GM18870 (cell line): ENCODE measurements at regions not wholly inside any gene's neighbourhood (a gene's known extent, or its start where the extent isn't known, plus 50 kb on each side); places are given as distances from the start of the nearest gene placed in this dataset.

Experiments
- ATAC-seq: cut with Tn5 transposase; IDR thresholded peaks from one replicate; pipeline ENCODE4 v1.9.1; 2021; ENCODE audit warnings: moderate library complexity; ENCODE audit not compliant: unreplicated experiment

DNA sequence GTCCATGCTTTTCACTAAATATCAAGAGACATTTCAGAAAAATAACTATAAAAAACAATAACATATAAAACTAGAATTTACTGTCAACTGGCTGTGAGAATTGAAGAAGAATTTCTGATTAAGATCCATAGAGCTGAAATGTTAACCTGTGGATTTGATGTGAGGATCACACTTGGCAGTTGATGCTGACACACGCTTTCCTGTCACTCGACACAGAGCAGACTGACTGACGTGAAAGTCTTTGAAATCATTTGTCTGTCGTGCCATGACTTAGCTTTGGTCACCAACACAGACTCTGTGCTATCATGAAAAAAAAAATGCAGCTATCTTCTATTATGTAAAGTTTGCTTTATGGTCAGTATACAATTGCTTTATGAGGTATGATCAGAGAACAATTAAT, 706.0 kb upstream of the ZP4 start:
- ATAC-seq = no peak

DNA sequence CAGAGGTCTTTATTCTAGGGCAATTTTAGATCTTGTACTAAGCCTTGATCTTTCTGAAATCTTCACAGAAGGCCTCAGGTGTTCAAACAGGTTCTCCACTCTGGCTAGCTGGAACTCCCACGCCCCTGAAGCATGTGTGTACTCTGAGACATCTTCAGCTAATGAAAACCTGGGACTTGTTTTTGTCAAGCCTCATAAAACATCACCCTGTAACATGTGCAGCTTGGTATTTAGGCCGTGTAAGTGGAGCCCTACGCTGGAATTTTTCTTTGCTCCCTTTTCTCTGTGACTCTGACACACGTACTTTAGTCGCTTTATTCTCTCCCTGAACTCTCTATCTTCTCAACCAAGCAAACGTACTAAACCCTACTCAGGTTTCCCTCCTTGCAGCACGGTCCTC, 701.9 kb upstream of the ZP4 start:
- ATAC-seq = no peak

DNA sequence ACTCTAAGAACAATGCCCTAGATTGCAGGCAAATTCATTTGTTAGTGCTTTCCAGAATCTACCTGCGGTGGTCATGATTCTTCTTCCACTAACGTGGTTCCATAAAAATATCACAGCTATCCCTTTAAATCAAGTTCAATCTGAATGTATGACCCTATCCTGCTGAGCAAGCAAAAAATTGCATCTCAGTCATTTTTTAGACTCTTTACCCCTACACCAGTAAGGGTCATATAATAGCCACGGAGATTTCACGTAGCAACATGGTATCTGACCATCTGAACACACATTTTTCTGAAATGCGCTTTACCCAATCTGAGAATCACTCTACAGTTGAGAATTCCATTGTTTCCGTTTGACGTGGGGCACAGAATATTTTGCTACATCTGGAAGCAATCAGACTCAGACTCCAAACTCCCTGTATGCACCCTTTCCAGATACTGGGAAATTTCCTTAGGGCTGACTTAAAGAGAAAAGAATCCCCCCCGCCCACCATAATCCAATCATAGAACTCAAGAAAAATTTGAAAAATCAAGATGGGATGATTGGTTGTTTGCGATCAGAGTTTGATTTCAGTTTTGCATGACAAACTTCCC, 699.2 kb upstream of the ZP4 start:
- no peak for ATAC-seq

DNA sequence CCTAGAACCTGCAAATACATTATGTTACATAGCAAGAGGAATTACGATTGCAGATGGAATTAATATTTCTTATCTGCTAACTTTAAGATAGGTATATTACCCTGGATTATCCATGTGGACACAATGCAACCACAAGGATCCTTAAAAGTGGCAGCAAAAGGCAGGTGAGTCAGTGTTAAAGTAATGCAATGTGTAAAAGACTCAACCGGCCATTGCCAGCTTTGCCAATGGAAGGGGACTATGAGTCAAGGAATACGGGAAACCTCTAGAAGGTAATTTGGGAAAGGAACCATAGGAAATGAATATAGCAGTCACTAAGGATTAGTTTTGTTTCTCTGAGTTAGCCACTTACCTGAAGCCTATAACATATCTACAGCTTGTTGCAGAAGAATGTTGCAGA, 692.1 kb upstream of the ZP4 start:
- ATAC-seq = no peak

DNA sequence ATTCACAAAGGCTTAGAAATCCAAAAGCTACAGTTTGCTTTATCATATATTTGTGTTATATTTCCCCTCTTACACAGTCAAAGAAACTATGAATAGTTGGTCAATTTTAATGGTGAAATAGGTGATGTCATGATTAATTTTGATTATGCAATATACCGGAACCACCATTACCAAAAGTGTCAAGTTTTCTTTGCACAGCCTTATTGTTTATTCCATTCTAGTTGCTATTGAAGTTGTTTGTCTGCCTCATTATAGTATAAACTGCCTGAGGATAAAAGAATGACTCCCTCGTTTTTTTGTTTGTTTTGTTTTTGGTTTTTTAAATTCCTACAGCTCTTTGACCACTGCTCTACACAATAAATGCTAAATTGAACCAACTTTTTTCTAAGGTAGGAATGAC, 690.6 kb upstream of the ZP4 start:
- no peak for ATAC-seq

DNA sequence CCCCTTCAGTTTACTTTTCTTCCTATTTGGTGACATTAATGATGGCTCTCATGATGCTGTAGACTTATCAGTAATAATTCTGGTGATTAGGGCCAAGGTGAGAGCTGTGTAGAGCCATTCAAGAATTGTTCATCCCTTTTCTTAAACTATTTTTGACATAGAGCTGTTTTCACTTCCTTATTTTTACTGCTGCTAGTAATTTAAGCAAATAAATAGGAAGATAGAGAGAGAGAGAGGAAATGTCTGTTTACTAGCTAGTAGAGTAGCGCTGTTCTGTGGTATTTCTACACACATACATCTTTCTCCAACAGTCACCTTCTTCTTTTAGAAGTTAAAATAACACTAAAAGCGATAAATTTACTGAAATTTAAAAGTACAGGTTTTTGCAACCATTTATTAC, 678.0 kb upstream of the ZP4 start:
- no peak for ATAC-seq

DNA sequence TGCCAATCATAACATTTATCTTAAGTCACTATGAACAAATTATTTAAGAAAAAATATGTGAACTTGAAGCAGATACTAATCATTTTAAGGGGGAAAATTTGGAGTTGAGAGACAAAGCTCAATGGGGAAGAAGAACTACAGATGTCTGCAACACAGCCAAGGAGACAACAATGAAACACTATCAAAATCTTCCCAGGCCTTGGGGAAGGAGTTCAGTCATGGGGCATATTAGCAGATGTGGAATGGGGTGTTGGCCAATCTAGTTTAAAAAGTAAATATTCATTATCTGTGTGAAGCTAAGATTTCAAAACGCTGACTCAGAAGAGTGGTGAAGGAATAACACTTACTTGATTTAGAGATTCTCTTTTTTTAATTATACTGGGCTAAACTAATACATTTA, 671.6 kb upstream of the ZP4 start:
- ATAC-seq = no peak

DNA sequence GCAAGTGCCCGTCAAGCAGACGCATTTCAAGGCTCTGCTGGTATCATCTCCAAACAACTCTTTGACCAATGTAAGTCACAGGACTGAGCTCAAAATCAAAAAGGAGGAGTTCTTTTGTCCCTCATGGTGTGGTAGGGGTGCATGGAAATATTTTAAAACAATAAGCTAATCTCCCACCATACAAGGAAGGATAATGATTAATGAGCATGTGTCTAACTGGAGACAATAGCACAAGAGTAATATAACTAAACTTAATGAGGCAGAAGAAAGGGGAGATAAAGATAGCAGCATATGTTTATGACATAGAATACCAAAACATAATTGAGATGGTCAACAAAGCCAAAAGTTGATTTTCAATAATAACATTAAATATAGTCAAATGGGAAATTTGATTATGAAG, 668.0 kb upstream of the ZP4 start:
- ATAC-seq = no peak

DNA sequence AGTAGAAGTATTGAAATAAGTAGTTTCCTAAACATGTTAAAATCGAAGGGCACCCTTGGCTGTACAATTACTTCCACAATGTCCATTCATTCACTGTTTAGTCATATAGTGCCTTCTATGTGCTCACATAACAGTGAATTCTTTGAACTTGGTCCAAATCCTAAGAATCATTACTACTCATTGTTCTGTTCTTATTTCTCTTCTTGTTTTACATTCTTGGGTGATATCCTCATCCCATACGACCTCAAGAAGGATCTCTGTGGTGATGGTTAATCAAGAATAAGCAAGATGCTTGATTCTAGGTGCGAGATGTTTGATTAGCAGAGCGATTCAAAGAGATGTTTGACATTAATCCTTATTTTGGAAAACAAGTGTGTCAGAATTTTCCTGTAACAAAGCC, 667.4 kb upstream of the ZP4 start:
- ATAC-seq = no peak

DNA sequence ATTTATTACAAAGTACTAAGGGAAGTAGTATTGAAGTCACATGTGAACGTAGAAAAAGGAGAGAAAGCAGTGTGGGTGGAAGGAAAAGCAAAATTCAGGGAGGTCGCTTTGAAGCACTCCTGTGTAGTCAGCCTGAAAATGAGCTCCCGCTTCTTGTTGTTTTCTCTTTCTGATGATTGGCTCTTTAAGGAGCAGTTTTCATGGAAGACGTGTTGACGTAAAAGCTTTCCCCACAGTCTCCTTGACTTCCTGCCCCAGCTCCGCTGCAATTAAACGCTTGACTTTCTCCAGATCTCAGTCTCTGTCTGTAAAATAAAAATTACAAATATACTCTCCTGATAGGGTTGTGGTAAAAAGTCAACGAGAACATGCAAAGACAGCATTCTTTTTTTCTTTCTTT, 661.5 kb upstream of the ZP4 start:
- ATAC-seq = no peak

DNA sequence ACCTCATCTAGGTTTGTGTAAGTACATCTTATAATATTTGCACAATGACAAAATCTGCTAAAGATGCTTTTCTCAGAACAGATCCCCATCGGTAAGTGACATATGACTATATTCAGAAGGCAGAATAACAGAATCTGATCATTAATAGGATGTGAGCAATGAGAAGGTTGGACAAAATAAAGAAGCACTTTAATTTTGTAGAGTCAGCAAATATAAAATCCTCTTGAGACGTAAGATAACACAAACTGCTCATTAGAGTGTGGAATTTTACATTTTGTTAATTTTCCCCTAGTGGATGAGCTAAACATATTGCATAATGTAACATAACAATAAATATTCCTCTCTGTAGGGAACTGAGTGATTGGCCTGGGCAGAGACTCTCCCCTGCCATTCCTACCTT, 658.4 kb upstream of the ZP4 start:
- no peak for ATAC-seq

DNA sequence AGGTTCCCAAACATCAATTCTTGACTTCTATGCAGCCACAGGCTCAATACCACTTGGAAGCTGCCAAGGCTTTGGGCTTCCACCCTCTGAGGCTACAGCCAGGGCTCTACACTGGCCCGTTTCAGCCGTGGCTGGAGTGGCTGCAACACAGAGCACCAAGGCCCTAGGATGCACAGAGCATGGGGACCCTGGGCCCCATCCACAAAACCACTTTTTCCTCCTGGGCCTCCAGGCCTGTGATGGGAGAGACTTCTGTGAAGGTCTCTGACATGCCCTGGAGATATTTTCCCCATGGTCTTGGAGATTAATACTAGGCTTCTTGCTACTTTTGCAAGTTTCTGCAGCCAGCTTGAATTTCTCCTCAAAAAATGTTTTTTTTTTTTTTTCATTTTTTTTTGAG, 655.4 kb upstream of the ZP4 start:
- no peak for ATAC-seq

DNA sequence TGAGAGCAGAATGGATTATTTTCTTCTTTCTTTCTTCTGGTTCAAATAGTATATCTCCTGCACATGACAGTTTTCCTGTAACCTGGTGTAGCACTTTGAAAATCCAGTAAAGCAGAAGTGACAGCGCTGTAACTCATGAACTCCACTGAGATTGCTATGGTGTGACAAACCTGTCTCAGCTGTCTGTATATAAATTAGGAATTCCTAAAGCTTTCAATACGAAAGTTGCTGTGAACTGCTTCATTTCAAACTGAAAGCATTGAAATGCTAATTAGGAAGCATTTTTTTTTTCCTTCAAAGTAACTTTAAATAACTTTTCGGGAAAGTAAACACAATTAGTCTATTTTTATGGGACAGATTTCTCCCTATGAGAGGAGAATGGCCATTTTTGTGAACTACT, 646.9 kb upstream of the ZP4 start:
- no peak for ATAC-seq

DNA sequence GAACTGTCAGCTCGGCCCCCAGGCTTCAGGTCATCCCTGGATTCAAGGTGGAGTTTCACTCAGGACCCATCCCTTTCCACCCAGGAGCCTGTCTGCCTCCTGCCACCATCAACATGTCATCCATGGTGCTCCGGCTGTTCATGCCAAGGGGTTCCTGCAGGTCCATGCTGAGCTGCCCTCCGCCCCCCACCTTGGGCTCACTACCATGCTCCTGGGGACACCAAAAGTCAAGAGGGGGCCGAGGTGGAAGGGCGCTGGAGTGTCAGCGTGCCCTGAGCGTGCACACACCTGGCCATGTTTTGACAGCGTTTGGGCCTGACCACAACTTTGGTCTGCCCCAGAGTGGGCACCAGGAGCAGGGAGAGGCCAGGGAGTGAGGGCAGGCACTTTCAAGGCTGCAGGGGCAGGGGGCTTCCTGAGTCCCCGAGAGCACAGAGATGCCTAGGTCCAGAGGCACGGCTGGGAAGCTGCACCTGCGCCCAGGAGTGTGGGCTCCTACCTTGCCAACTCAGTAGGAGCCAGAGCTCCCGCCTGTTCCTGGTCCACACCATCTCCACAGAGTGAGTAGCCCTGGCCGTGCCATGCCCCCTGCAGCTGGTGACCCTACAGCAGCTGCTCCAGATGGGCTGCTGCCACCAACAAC, 639.6 kb upstream of the ZP4 start:
- ATAC-seq = no peak

DNA sequence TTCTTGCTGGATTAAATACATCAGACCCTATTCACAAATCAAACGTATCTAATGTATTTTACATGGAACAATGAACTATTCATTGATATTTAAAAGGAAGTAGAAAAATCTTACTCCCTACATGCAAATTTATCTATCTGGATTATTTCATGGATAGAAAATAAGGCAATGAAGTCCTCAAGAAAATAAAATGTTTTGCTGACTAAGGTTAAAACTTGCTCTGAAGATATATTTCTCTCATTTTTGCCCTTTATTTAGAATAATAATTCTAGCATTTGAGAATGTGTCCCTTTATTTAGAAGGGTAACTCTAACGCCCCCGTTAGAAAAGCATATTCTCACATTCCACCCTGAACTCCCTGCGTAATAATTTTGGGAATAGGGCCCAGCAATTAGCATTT, 627.0 kb upstream of the ZP4 start:
- ATAC-seq = no peak

DNA sequence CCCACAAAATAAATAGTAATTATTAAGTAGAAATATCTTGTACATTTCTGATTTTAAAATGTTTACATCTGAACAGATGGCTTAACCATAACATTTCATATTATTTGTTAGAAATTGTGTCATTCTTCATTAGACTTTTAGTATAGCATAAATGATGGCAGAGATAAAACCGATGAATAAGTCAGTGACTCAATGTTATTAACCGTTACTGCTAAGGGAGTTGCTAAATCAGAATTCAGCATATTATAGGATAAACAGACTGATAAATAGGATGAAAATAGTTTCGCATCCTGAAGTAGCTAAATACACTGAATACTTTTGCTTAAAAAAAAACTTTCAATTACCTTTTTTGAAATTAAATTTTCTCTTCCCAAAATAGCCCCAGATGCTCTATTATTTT, 610.6 kb upstream of the ZP4 start:
- ATAC-seq = no peak

DNA sequence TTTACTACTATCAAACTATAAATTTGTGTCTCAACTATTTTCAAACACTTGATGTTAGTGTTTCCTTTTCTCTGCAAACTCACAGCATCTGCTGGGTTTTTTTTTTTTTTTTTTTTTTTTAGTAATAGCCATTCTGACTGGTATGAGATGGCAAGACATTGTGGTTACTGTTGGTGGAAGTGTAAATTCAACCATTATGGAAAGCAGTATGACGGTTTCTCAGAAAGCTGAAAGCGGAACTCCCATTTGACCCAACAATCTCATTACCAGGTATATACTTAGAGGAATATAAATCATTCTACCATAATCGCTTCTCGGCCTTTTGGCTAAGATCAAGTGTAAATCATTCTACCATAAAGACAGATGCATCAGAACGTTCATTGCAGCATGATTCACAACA, 608.3 kb upstream of the ZP4 start:
- ATAC-seq = no peak

DNA sequence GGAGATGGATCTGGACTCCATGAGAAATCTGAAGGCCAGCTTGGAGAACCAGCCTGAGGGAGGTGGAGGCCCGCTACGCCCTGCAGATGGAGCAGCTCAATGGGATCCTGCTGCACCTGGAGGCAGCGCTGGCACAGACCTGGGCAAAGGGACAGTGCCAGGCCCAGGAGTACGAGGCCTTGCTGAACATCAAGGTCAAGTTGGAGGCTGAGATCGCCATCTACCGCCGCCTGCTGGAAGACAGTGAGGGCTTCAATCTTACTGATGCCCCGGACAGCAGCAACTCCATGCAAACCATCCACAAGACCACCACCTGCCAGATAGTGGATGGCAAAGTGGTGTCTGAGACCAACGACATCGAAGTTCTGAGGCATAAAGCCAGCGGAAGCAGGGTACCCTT, 601.5 kb upstream of the ZP4 start:
- ATAC-seq = no peak

DNA sequence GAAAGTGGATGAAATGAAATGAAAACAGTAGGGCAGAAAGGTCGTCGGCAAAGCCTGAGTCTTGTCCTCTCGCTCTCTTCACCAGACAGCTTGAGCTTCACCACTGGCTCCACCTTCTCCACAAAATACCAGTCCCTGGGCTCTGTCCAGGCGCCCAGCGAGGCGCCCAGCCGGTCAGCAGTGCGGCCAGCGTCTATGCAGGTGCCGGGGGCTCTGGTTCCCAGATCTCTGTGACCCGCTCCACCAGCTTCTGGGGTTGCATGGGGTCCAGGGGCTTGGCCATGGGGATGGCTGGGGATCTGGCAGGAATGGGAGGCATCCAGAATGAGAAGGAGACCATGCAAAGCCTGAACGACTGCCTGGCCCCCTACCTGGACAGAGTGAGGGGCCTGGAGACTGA, 600.5 kb upstream of the ZP4 start:
- ATAC-seq = no peak

DNA sequence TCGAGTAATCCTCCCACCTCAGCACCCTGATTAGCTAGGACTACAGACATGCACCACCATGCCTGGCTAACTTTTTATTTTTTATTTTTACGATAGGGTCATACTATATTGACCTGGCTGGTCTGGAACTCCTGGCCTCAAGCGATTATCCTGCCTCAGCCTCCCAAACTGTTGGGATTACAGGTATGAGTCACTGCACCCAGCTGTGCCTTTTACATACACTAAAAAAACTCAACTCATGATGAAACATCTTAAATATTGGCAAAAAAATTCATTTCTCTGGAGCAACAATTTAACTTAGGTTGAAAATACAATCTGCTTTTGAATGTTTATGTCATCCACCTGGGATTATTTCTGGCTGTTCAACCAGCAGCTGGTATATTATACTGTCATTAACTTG, 598.3 kb upstream of the ZP4 start:
- ATAC-seq = no peak

DNA sequence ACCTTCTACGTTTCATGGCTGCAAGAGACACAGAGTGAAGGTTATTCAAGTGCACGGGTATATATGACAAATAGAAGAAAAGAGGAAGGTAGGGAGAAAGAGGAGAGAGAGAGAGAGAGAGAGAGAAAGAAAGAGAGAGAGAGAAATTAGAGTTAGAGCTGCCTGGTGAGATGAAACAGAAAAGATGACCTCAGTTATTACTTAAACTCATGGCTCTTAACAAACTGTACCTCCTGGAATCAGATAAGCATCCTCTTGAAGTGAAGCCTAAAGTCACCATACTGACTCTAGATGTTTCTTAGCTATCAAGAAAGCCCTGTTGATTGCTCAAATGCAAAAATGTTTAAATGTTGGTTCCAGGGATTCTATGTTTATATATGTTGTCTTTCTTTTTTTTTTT, 597.7 kb upstream of the ZP4 start:
- no peak for ATAC-seq

DNA sequence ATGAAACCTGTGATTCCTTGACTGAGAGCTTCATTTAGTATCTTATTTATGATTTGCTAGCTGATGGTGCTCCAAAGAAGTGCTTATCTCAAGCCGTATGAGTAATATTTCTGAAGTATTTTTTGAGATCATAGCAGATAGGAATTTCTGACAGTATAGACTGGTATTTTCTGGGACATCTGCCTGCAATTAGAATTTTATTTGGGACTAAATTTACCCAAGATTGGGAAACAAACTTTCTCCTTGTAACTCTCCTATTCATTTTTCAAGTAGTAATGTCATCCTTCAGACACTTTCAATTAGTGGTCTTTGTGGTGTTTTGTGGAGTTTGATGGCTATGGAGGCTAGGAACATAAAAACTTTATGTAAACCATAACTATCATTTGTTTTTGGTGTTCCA, 597.2 kb upstream of the ZP4 start:
- no peak for ATAC-seq

DNA sequence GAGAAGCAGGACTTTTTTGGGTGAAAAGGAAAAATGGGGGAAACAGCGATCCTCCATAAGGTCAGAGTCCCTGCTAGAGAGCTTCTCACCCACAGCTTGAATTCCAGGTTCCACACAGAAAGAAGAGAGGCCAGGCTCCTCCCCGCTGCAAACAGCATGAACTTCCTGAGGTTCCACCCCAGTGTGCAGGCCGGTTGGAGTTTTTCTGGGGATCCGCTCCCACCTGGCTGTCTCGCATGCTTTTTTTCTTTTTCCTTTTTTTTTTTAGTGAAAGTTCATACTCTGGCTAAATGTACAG, 595.1 kb upstream of the ZP4 start:
- no peak for ATAC-seq
